Breast epithelium (tissue), 3 donors: ENCODE measurements at regions not wholly inside any gene's neighbourhood (a gene's known extent, or its start where the extent isn't known, plus 50 kb on each side); places are given as distances from the start of the nearest gene placed in this dataset.

Experiments used
- POLR2A ChIP-seq: fragments of 450-650 bp; IDR thresholded peaks from one replicate; pipeline ENCODE4 v1.6.1; 2016; ENCODE audit warnings: antibody characterized with exemption, mild to moderate bottlenecking, moderate library complexity
- TF ChIP-seq, protein P1 (sequence below), 3 donors: fragments of 450-650 bp; IDR thresholded peaks; one replicate each; pipeline ENCODE4 v1.5.1; 2016 to 2017; ENCODE audit warnings: antibody characterized with exemption in 3 of 3, mild to moderate bottlenecking in 3 of 3, moderate library complexity in 3 of 3

- TF ChIP-seq, protein P1, sequence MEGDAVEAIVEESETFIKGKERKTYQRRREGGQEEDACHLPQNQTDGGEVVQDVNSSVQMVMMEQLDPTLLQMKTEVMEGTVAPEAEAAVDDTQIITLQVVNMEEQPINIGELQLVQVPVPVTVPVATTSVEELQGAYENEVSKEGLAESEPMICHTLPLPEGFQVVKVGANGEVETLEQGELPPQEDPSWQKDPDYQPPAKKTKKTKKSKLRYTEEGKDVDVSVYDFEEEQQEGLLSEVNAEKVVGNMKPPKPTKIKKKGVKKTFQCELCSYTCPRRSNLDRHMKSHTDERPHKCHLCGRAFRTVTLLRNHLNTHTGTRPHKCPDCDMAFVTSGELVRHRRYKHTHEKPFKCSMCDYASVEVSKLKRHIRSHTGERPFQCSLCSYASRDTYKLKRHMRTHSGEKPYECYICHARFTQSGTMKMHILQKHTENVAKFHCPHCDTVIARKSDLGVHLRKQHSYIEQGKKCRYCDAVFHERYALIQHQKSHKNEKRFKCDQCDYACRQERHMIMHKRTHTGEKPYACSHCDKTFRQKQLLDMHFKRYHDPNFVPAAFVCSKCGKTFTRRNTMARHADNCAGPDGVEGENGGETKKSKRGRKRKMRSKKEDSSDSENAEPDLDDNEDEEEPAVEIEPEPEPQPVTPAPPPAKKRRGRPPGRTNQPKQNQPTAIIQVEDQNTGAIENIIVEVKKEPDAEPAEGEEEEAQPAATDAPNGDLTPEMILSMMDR (IDR thresholded peaks at IDR 0.05), result no peak
- TF ChIP-seq POLR2A, result no peak
Measured at GRCh38 chr6:104572901-104573300, 286.8 kb downstream of the HACE1 start.
